Progenitor cell of endocrine pancreas (in vitro differentiated cells): ENCODE measurements at regions not wholly inside any gene's neighbourhood (a gene's known extent, or its start where the extent isn't known, plus 50 kb on each side); places are given as distances from the start of the nearest gene placed in this dataset.

ENCODE experiments used
- DNase-seq: peaks from one replicate; pipeline ENCODE4 v3.0.0; 2021; ENCODE audit warnings: low spot score; ENCODE audit not compliant: unreplicated experiment
- H3K27ac Mint-ChIP-seq: 2 replicates; pipeline ENCODE4 v1.8.0; 2021; ENCODE audit warnings: mild to moderate bottlenecking, moderate library complexity, mixed read lengths
- H3K27me3 Mint-ChIP-seq: 2 replicates; pipeline ENCODE4 v1.8.0; 2021; ENCODE audit warnings: mixed read lengths
- H3K36me3 Mint-ChIP-seq: 2 replicates; pipeline ENCODE4 v1.8.0; 2022; ENCODE audit warnings: mixed read lengths; ENCODE audit not compliant: insufficient read depth
- H3K4me1 Mint-ChIP-seq: 2 replicates; pipeline ENCODE4 v1.8.0; 2021; ENCODE audit warnings: low read depth, mixed read lengths
- H3K4me3 Mint-ChIP-seq: 2 replicates; pipeline ENCODE4 v1.8.0; 2021; ENCODE audit warnings: low read depth, mild to moderate bottlenecking, moderate library complexity, mixed read lengths
- H3K9me3 Mint-ChIP-seq: 2 replicates; pipeline ENCODE4 v1.8.0; 2021; ENCODE audit warnings: low read depth, mixed read lengths
- CTCF ChIP-seq: fragments of 200-600 bp; sonication (generic); IDR thresholded peaks from one replicate; pipeline ENCODE4 v1.5.0; 2021; ENCODE audit warnings: antibody characterized with exemption, mild to moderate bottlenecking; ENCODE audit not compliant: unreplicated experiment

- Mint-ChIP-seq H3K27ac (no peak overlapping the region), H3K9me3 (peaks cover 6% of the 10 kb centered on the region), H3K36me3 (no peaks in the 10 kb centered on the region), H3K4me1 (no peaks in the 10 kb centered on the region), H3K4me3 (no peak overlapping the region), H3K27me3 (peaks cover 2% of the 10 kb centered on the region)
- no peak for TF ChIP-seq CTCF
- no peak for DNase-seq
Measured at GRCh38 chr6:156502969-156503504, 274.1 kb upstream of the ARID1B start.

DNA sequence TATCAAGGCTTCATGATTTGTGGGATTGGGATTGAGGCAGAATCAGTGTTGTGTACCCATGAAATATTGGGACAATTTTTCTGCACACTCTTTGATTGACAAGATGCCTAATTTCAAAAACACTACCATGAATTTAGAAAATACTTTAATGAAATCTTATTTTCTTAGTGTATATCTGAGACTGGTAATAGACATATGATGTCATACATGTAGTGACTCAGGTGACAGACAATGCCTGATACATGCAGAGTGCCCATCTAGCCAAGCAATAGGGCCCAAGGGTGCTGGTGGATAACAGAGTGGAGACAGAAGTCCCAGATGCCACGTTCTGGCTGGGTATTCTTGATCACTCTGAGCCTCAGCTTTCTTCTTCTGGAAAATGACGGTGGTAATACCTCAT, 279.6 kb upstream of the ARID1B start:
- no peak for TF ChIP-seq CTCF

DNA sequence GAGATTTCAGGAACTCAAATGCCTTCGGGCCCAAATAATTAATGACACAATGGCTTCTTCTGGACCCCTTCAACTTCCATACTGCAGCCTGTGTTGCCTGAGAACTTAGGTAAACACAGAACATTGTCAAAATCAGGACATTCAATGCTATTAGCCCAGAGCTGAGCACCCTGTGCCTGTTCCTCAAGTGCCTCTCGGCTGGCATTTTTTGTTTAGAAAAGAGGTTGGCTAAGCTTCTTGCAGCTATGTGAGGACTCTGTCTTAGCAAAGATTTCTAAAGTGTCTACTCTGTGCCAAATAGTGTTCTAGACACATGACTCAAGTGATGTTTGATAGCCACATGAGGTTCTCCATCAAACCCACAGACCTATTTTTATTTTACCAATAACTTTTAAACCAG, 289.3 kb upstream of the ARID1B start:
- TF ChIP-seq CTCF: no peak
- H3K4me1 Mint-ChIP-seq: no peaks in the 10 kb centered on the region
- H3K36me3 Mint-ChIP-seq: no peaks in the 10 kb centered on the region
- H3K27me3 Mint-ChIP-seq: no peaks in the 10 kb centered on the region
- no peak overlapping the region for H3K4me3 Mint-ChIP-seq
- no peak for DNase-seq
- H3K27ac Mint-ChIP-seq: no peak overlapping the region
- H3K9me3 Mint-ChIP-seq: peaks cover 21% of the 10 kb centered on the region

More for the DNA sequence above, 279.6 kb upstream of the ARID1B start:
- Mint-ChIP-seq H3K4me1 (no peaks in the 10 kb centered on the region), H3K27ac (no peak overlapping the region), H3K4me3 (no peak overlapping the region), H3K27me3 (no peaks in the 10 kb centered on the region), H3K36me3 (no peaks in the 10 kb centered on the region), H3K9me3 (peaks cover 6% of the 10 kb centered on the region)
- DNase-seq: no peak

- Mint-ChIP-seq H3K27ac (no peak overlapping the region), H3K36me3 (no peaks in the 10 kb centered on the region), H3K27me3 (no peaks in the 10 kb centered on the region), H3K4me1 (no peaks in the 10 kb centered on the region), H3K9me3 (peaks cover 15% of the 10 kb centered on the region), H3K4me3 (no peak overlapping the region)
- DNase-seq: no peak
- no peak for TF ChIP-seq CTCF
Measured at GRCh38 chr6:156485150-156485549, 292.0 kb upstream of the ARID1B start.

DNA sequence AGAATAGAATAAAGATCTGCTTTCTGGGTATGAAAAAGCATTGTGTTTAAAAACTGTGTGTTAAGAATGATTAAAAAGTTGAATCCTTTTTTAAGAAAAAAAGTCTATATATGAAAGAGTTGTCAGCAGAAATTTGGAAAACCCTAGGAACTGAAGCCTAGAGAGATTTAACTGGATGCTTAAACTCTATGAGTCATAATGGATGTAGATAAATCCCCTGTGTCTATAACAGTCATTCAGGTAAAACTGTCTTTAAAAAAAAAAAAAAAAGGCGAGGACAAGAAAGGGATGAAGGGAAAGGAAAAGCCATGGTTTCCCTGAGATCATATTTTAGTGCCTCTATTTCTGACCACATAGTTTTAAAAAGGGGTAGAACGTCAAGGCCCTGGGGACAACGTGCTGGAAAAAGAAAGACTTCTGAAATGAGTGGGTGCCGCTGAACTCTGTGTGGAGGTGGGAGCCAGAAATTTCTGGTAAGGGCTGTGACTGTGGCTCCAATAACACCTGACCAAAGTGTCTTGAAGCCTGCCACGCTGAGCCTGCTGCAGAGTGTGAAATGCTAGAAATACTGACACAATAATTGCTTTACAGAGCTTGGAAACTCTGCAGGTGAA, 302.6 kb upstream of the ARID1B start:
- Mint-ChIP-seq H3K4me3 (no peak overlapping the region), H3K4me1 (no peaks in the 10 kb centered on the region), H3K27ac (no peak overlapping the region), H3K9me3 (no peaks in the 10 kb centered on the region), H3K27me3 (no peaks in the 10 kb centered on the region), H3K36me3 (no peaks in the 10 kb centered on the region)
- TF ChIP-seq CTCF: no peak
- DNase-seq: no peak
